Midbrain (tissue), 1 donor: ENCODE measurements at regions not wholly inside any gene's neighbourhood (a gene's known extent, or its start where the extent isn't known, plus 50 kb on each side); places are given as distances from the start of the nearest gene placed in this dataset.
"Not testable (repeated sequence)": the region's sequence is repeated elsewhere in the genome, so short reads cannot be mapped to it uniquely, and the experiment has no call there.

Experiments
- DNase-seq: peaks from one replicate; lab custom pipeline; 2025; lab: John Stamatoyannopoulos, UW

GRCh38 chr2:176924909-176925534 lies 287.6 kb upstream of the HNRNPA3 start:
- no peak for DNase-seq

GRCh38 chr2:176926453-176926852 lies 286.1 kb upstream of the HNRNPA3 start:
- no peak for DNase-seq

GRCh38 chr2:176929387-176929786 lies 283.2 kb upstream of the HNRNPA3 start:
- not testable (repeated sequence) for DNase-seq

GRCh38 chr2:176931588-176932563 lies 280.7 kb upstream of the HNRNPA3 start:
- DNase-seq = no peak

- no peak for DNase-seq
Observed at GRCh38 chr2:176934131-176934530, 278.5 kb upstream of the HNRNPA3 start.

GRCh38 chr2:176934869-176935415 lies 277.7 kb upstream of the HNRNPA3 start:
- DNase-seq = no peak

- DNase-seq = no peak
Observed at GRCh38 chr2:176935543-176936102, 277.0 kb upstream of the HNRNPA3 start.

- no peak for DNase-seq
Observed at GRCh38 chr2:176936410-176936809, 276.2 kb upstream of the HNRNPA3 start.

- DNase-seq = no peak
Observed at GRCh38 chr2:176944998-176945397, 267.6 kb upstream of the HNRNPA3 start.

- no peak for DNase-seq
Observed at GRCh38 chr2:176947754-176948153, 264.8 kb upstream of the HNRNPA3 start.

GRCh38 chr2:176951218-176951617 lies 261.4 kb upstream of the HNRNPA3 start:
- DNase-seq = not testable (repeated sequence)

- no peak for DNase-seq
Observed at GRCh38 chr2:176956791-176957190, 255.8 kb upstream of the HNRNPA3 start.

- DNase-seq = no peak
Observed at GRCh38 chr2:176959614-176960013, 253.0 kb upstream of the HNRNPA3 start.

GRCh38 chr2:176960061-176960460 lies 252.5 kb upstream of the HNRNPA3 start:
- DNase-seq = no peak

GRCh38 chr2:176960736-176961520 lies 251.7 kb upstream of the HNRNPA3 start:
- no peak for DNase-seq

GRCh38 chr2:176961775-176962619 lies 250.6 kb upstream of the HNRNPA3 start:
- DNase-seq = no peak

- DNase-seq = no peak
Observed at GRCh38 chr2:176963568-176964287, 248.9 kb upstream of the HNRNPA3 start.

GRCh38 chr2:176967911-176968450 lies 244.6 kb upstream of the HNRNPA3 start:
- DNase-seq = no peak

GRCh38 chr2:176969642-176970359 lies 242.8 kb upstream of the HNRNPA3 start:
- no peak for DNase-seq
